ENCODE measurements at regions not wholly inside any gene's neighbourhood (a gene's known extent, or its start where the extent isn't known, plus 50 kb on each side); places are given as distances from the start of the nearest gene placed in this dataset.
"Not testable (repeated sequence)": the region's sequence is repeated elsewhere in the genome, so short reads cannot be mapped to it uniquely, and the experiment has no call there.

DNA sequence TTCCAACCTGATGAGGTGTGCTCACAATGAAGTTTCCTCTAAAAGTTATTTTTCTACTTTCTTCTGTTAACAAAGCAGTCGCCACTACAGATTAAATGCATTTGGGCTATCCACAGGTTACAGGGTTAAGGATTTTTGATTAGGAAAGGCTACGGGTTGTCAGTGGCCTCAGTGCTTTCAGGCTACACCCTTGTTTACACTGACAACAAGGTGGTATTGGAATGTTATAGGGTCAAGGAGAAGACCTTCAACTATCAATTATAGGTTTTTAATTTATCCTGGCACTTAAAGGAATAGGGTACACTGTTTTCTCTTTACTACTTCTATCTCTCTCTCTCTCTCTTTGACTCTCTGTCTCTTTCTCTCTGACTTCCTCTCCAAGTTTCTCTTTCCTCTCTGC, 102.8 kb downstream of the TMEM167A start:
- TF ChIP-seq, protein P1, sequence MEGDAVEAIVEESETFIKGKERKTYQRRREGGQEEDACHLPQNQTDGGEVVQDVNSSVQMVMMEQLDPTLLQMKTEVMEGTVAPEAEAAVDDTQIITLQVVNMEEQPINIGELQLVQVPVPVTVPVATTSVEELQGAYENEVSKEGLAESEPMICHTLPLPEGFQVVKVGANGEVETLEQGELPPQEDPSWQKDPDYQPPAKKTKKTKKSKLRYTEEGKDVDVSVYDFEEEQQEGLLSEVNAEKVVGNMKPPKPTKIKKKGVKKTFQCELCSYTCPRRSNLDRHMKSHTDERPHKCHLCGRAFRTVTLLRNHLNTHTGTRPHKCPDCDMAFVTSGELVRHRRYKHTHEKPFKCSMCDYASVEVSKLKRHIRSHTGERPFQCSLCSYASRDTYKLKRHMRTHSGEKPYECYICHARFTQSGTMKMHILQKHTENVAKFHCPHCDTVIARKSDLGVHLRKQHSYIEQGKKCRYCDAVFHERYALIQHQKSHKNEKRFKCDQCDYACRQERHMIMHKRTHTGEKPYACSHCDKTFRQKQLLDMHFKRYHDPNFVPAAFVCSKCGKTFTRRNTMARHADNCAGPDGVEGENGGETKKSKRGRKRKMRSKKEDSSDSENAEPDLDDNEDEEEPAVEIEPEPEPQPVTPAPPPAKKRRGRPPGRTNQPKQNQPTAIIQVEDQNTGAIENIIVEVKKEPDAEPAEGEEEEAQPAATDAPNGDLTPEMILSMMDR (IDR thresholded peaks at IDR 0.05) = not testable (repeated sequence)
- TF ChIP-seq POLR2AphosphoS5 (IDR thresholded peaks at IDR 0.05); EP300 (IDR thresholded peaks at IDR 0.05; ENCODE audit: low read depth); POLR2A (IDR thresholded peaks at IDR 0.05): not testable (repeated sequence)

Measured in transverse colon (tissue), 4 donors.